IMR-90 (cell line): ENCODE measurements at regions not wholly inside any gene's neighbourhood (a gene's known extent, or its start where the extent isn't known, plus 50 kb on each side); places are given as distances from the start of the nearest gene placed in this dataset.
A peak's percentile ranks its signal among the peaks of the same experiment; 100 is the strongest.

Experiments
- ATAC-seq: fragments of 200-7000 bp; cut with Tn5 transposase; 2 replicates; pipeline ENCODE4 v1.9.1; 2020; ENCODE audit warnings: low read depth, mild to moderate bottlenecking, moderate library complexity
- BruUV-seq: library from RNA; stranded (reverse); fragments of 400-500 nt; replicated peaks from 2 replicates; lab custom pipeline; 2021; lab: Mats Ljungman, UMichigan
- CTCF ChIA-PET: fragments of 300-600 bp; formaldehyde crosslinking; extraction: SDS; loops from one replicate; lab custom pipeline; 2021; ENCODE audit warnings: antibody characterized with exemption; lab: Yijun Ruan, JAX
- POLR2A ChIA-PET: fragments of 300-600 bp; sonication (Branson Sonifier 250); formaldehyde crosslinking; loops from one replicate; lab custom pipeline; 2022; ENCODE audit warnings: antibody characterized with exemption; ENCODE audit not compliant: unreplicated experiment; lab: Charles Lee
- DNase-seq: peaks from one replicate; pipeline ENCODE4 v3.0.0; 2013
- H2AFZ ChIP-seq: replicated peaks from 2 replicates; pipeline ENCODE3; 2013; ENCODE audit warnings: low read length, mild to moderate bottlenecking; ENCODE audit not compliant: poor library complexity
- H2AK5ac ChIP-seq: 2 replicates; pipeline ENCODE4 v1.6.1; 2013; ENCODE audit warnings: low read depth, low read length, inconsistent platforms
- H2AK9ac ChIP-seq: replicated peaks from 2 replicates; pipeline ENCODE3; 2013; ENCODE audit warnings: mild to moderate bottlenecking, low read depth, low read length, moderate library complexity; ENCODE audit not compliant: poor library complexity
- H2BK120ac ChIP-seq: 2 replicates; pipeline ENCODE4 v1.6.1; 2013; ENCODE audit warnings: low read depth, low read length, inconsistent platforms
- H2BK15ac ChIP-seq: 3 replicates; pipeline ENCODE4 v1.6.1; 2013; ENCODE audit warnings: low read depth, low read length, inconsistent platforms
- H2BK20ac ChIP-seq: 2 replicates; pipeline ENCODE4 v1.6.1; 2013; ENCODE audit warnings: low read depth, mild to moderate bottlenecking, inconsistent platforms, low read length, moderate library complexity
- H2BK5ac ChIP-seq: 2 replicates; pipeline ENCODE4 v1.6.1; 2013; ENCODE audit warnings: mild to moderate bottlenecking, low read depth, low read length, inconsistent platforms; ENCODE audit not compliant: poor library complexity, severe bottlenecking
- H3K14ac ChIP-seq: replicated peaks from 2 replicates; pipeline ENCODE4 v1.6.1; 2013; ENCODE audit warnings: low read depth, low read length, inconsistent platforms
- H3K18ac ChIP-seq: 2 replicates; pipeline ENCODE4 v1.6.1; 2013; ENCODE audit warnings: low read depth, low read length, control low read depth
- H3K23ac ChIP-seq: 2 replicates; pipeline ENCODE4 v1.6.1; 2013; ENCODE audit warnings: low read depth, low read length, inconsistent platforms
- H3K27ac ChIP-seq: 2 replicates; pipeline ENCODE4 v1.5.1; 2013; ENCODE audit warnings: mild to moderate bottlenecking, control low read depth, low read length; ENCODE audit not compliant: insufficient read depth
- H3K27me3 ChIP-seq: 2 replicates; pipeline ENCODE4 v1.6.1; 2013; ENCODE audit warnings: low read length; ENCODE audit not compliant: control insufficient read depth, insufficient read depth
- H3K36me3 ChIP-seq: 2 replicates; pipeline ENCODE4 v1.6.1; 2013; ENCODE audit warnings: low read length, mixed read lengths; ENCODE audit not compliant: control insufficient read depth, insufficient read depth
- H3K4ac ChIP-seq: 2 replicates; pipeline ENCODE4 v1.6.1; 2013; ENCODE audit warnings: low read depth, low read length, inconsistent platforms
- H3K4me1 ChIP-seq: 2 replicates; pipeline ENCODE4 v1.6.1; 2013; ENCODE audit warnings: low read length, mixed read lengths; ENCODE audit not compliant: control insufficient read depth, insufficient read depth
- H3K4me2 ChIP-seq: 2 replicates; pipeline ENCODE4 v1.6.1; 2013; ENCODE audit warnings: low read depth, mild to moderate bottlenecking, control low read depth, low read length, moderate library complexity
- H3K4me3 ChIP-seq: 2 replicates; pipeline ENCODE4 v1.5.1; 2013; ENCODE audit warnings: low read depth, mild to moderate bottlenecking, control low read depth, low read length, moderate library complexity; ENCODE audit not compliant: insufficient read depth
- H3K56ac ChIP-seq: 2 replicates; pipeline ENCODE4 v1.6.1; 2013; ENCODE audit warnings: low read length, inconsistent platforms; ENCODE audit not compliant: insufficient read depth; ENCODE audit errors: extremely low read depth
- H3K79me1 ChIP-seq, 2 experiments: 2 replicates each; pipeline ENCODE4 v1.6.1; 2013; ENCODE audit warnings: low read length in 2 of 2, inconsistent platforms in 1 of 2, low read depth in 1 of 2
- H3K9ac ChIP-seq: 2 replicates; pipeline ENCODE4 v1.6.1; 2013; ENCODE audit warnings: low read depth, low read length, control low read depth
- H3K9me1 ChIP-seq: 2 replicates; pipeline ENCODE4 v1.6.1; 2013; ENCODE audit warnings: low read length, inconsistent platforms; ENCODE audit not compliant: insufficient read depth
- H3K9me3 ChIP-seq: 2 replicates; pipeline ENCODE4 v1.6.1; 2013; ENCODE audit warnings: low read length; ENCODE audit not compliant: control insufficient read depth, insufficient read depth
- H4K20me1 ChIP-seq: 2 replicates; pipeline ENCODE4 v1.6.1; 2013; ENCODE audit warnings: low read length, inconsistent platforms; ENCODE audit not compliant: insufficient read depth
- H4K5ac ChIP-seq: 2 replicates; pipeline ENCODE4 v1.6.1; 2013; ENCODE audit warnings: mild to moderate bottlenecking, low read depth, low read length, control low read depth
- H4K8ac ChIP-seq, 2 experiments: 2 replicates each; pipeline ENCODE4 v1.6.1; 2013; ENCODE audit warnings: low read depth in 2 of 2, low read length in 2 of 2, control low read depth in 1 of 2, inconsistent platforms in 1 of 2
- H4K91ac ChIP-seq: 2 replicates; pipeline ENCODE4 v1.6.1; 2013; ENCODE audit warnings: low read depth, low read length, inconsistent platforms; ENCODE audit not compliant: insufficient read depth
- CEBPB ChIP-seq: IDR thresholded peaks from 2 replicates; pipeline ENCODE4 v1.6.1; 2012; ENCODE audit warnings: low read depth, low read length, improper control_type of control experiment
- NFE2L2 ChIP-seq: fragments of 150-350 bp; IDR thresholded peaks from 2 replicates; pipeline ENCODE4 v1.6.1; 2016; ENCODE audit warnings: low read depth, mild to moderate bottlenecking, low read length
- WGBS, 2 experiments: methylation state at CpG; one replicate each; pipeline versions ENCODE4 v1.1.5 to v1.1.7; 2013; ENCODE audit warnings: missing lambda C conversion rate in 2 of 2; ENCODE audit not compliant: insufficient read length in 1 of 2; ENCODE audit errors: extremely low coverage in 2 of 2; 5-methylcytosine and 5-hydroxymethylcytosine counted together
- dilution Hi-C: fragments of 300-500 bp; cut with HindIII; formaldehyde crosslinking; loops from one replicate; pipeline ENCODE4 v1.14.3; 2018; ENCODE audit warnings: low sequenced_read_pairs; ENCODE audit not compliant: unreplicated experiment
- in situ Hi-C: fragments of 300-500 bp; cut with MboI; formaldehyde crosslinking; loops from 3 replicates; pipeline ENCODE4 v1.14.3; 2019; ENCODE audit warnings: low sequenced_read_pairs, inconsistent platforms, mixed read lengths
- intact Hi-C: fragments of 100-400 bp; cut with micrococcal nuclease; formaldehyde crosslinking; loops from 2 replicates; pipeline ENCODE4 v1.10.0; 2022

DNA sequence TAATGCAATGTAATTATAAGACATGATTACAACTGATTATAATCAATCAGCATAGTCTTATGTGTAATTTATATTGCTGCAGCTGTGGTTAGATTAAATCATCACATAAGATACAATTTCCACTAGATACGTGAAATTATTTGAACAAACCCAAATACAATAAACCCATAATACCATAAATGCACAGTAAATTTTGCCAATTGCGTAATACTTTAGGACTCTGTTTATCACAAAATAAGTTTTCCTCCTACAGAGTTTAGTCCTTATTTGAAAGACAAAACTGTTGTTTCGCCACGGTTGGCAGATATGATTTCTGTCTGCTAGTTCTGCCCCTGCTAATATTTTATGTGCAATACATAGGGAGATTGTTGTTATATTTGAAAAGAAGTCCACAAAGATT lies 895.9 kb upstream of the ADGRL4 start:
- no peak overlapping the region for H4K5ac ChIP-seq
- H3K9me1 ChIP-seq: no peaks in the 10 kb centered on the region
- no peaks in the 10 kb centered on the region for H3K27me3 ChIP-seq
- H4K20me1 ChIP-seq: no peaks in the 10 kb centered on the region
- no peak overlapping the region for H2BK5ac ChIP-seq
- no peak overlapping the region for H3K4me3 ChIP-seq
- no peak overlapping the region for H3K56ac ChIP-seq
- no peak overlapping the region for H3K14ac ChIP-seq
- no CpG with 5 or more reads among the region's 4 CpGs for WGBS, 2 experiments
- no peaks in the 10 kb centered on the region; the same call in 1 of the 2 replicates for H3K9me3 ChIP-seq
- ChIA-PET POLR2A (no interaction called here), CTCF (no interaction called here)
- no TSS peak for BruUV-seq
- H2BK15ac ChIP-seq: no peak overlapping the region
- in situ Hi-C loops: no loop called here
- no peak overlapping the region for H4K91ac ChIP-seq
- H3K18ac ChIP-seq: peak overlapping the region; percentile 42; the same call in 1 of the 2 replicates
- DNase-seq (no peak), ATAC-seq (no peak)
- H2AK9ac ChIP-seq: no peak overlapping the region
- no peak overlapping the region for H2AFZ ChIP-seq
- dilution Hi-C loops: no loop called here
- no peak overlapping the region for H2BK20ac ChIP-seq
- TF ChIP-seq CEBPB: peak; percentile 93
- no peak for TF ChIP-seq NFE2L2
- intact Hi-C loops: loop anchor here (5.0 to 10.0 kb wide), 2 partner anchors 405 to 1058 kb away; no protein-coding TSS in a partner anchor
- no peak overlapping the region for H3K4me2 ChIP-seq
- H2AK5ac ChIP-seq: no peak overlapping the region
- H3K23ac ChIP-seq: no peak overlapping the region
- H3K9ac ChIP-seq: no peak overlapping the region
- H3K79me1 ChIP-seq: no peaks in the 10 kb centered on the region
- no peak overlapping the region for H3K27ac ChIP-seq
- no peaks in the 10 kb centered on the region for H3K36me3 ChIP-seq
- H3K4me1 ChIP-seq: peaks cover 5% of the 10 kb centered on the region
- H3K4ac ChIP-seq: no peak overlapping the region
- no peak overlapping the region for H4K8ac ChIP-seq
- H2BK120ac ChIP-seq: peak overlapping the region; percentile 16; the same call in 1 of the 2 replicates
